ENCODE measurements at regions not wholly inside any gene's neighbourhood (a gene's known extent, or its start where the extent isn't known, plus 50 kb on each side); places are given as distances from the start of the nearest gene placed in this dataset.

DNA sequence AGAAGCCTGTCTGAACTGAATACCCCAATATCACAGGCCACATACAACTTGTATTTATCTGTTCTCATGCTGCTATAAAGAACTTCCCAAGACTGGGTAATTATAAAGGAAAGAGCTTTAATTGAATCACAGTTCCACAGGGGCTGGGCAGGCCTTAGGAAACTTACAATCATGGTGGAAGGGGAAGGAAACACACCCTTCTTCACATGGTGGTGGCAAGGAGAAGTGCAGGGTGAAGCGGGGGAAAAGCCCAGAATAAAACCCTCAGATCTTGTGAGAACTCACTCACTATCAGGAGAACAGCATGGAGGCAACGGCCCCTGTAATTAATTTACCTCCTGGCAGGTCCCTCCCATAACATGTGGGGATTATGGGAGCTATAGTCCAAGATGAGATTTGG is 50.3 kb upstream of the FNDC1 start:
- TF ChIP-seq, protein P1, sequence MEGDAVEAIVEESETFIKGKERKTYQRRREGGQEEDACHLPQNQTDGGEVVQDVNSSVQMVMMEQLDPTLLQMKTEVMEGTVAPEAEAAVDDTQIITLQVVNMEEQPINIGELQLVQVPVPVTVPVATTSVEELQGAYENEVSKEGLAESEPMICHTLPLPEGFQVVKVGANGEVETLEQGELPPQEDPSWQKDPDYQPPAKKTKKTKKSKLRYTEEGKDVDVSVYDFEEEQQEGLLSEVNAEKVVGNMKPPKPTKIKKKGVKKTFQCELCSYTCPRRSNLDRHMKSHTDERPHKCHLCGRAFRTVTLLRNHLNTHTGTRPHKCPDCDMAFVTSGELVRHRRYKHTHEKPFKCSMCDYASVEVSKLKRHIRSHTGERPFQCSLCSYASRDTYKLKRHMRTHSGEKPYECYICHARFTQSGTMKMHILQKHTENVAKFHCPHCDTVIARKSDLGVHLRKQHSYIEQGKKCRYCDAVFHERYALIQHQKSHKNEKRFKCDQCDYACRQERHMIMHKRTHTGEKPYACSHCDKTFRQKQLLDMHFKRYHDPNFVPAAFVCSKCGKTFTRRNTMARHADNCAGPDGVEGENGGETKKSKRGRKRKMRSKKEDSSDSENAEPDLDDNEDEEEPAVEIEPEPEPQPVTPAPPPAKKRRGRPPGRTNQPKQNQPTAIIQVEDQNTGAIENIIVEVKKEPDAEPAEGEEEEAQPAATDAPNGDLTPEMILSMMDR (IDR thresholded peaks at IDR 0.05; ENCODE audit: extremely low read depth, missing control alignments): no peak
- no peak for DNase-seq (ENCODE audit: low spot score)

DNA sequence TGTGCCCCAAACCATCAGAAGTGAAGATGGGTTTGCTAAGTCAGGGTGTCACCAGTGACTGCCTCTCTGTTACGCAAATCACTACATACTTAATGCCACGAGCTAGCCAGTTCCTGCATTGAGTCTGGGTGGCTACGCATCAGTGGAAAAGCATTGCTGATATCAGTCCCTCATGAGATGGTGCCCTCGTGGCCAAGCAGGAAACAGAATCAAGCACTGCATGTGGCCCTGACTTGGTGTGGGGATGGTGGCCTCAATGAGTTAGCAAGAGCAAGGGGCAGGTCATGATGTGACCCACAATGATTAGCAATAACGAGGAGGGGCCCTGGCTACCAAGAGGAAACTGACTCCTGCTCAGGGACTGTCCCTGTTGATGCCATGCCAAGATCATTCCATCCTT is 51.6 kb upstream of the FNDC1 start:
- TF ChIP-seq, protein P1 (IDR thresholded peaks at IDR 0.05; ENCODE audit: extremely low read depth, missing control alignments): no peak
- DNase-seq (ENCODE audit: low spot score): no peak

DNA sequence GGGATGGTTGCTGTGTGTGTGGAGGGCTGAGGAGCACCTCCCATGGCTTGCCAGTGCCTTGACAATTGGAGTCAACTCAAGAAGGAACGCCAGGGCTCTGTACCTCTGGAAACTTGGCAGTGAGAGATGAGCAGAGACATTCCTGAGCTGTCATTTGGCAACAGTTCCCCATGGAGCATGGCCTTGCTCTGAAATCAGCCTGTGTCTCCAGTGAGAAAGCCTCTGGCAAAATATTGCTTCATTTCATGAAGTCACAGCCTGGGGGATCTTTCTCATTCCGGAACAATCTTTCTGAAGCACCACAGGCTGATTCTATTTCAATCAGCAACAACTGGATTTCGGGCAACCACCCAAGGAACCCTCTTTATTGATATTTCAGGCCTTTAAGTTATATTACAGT is 52.2 kb upstream of the FNDC1 start:
- no peak for DNase-seq (ENCODE audit: low spot score)

DNA sequence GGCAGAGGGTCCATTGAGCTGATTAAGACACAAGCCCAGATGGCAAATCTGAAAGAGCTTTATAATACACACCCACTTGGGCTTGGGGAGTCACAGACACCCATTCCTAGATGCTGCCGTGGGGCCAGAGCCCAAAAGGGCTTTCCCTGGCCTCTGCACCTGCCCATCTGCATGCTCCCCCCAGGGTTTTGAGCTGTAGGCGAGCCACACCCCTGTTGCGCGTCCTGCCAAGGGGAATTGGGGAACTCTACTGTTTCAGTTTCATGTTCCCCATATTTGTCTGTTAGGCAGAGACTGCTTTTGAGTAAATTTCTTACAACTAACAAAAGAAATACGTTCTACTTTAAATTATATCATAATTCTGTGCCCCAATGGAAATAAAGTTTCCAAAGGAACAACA is 52.9 kb upstream of the FNDC1 start:
- TF ChIP-seq, protein P1 (IDR thresholded peaks at IDR 0.05; ENCODE audit: extremely low read depth, missing control alignments): no peak

More for the DNA sequence above, 52.2 kb upstream of the FNDC1 start:
- TF ChIP-seq, protein P1 (IDR thresholded peaks at IDR 0.05; ENCODE audit: extremely low read depth, missing control alignments): no peak

DNA sequence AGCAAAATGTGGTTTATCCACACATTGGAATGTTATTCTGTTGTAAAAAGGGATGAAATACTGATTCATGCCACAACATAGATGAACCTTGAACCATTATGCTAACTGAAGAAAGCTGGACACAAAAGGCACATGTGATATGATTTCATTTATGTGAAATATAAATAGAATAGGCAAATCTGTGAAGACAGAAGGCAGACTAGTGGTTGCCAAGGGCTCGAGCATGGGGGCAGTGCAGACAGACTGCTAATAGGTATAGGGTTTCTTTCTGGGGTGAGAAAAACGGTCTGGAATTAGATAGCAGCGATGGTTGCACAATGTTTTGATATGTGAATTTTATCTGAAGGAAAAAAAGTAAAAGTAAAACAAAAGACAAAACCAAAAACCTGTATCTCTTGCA is 54.6 kb upstream of the FNDC1 start:
- DNase-seq (ENCODE audit: low spot score): no peak

More for the DNA sequence above, 52.9 kb upstream of the FNDC1 start:
- no peak for DNase-seq (ENCODE audit: low spot score)

DNA sequence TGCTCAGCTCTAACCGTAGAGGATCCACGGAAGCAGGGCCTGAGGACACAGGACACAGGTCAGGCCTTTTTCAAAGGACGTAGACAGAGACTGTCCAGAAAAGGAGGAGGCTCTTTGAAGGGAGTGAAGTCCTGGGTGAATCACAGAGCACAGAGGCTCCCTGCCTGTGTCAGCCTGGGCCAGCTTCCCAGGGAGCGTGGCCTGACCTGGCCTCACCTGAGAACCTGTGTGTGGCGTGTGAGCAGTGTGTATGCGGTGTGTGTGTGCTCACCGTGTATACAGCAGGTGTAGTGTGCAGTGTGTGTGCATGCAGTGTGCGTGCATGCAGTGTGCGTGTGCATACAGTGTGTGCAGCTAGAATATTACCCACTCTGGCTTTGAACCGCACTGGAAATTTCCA is 56.0 kb upstream of the FNDC1 start:
- DNase-seq (ENCODE audit: low spot score): no peak
- TF ChIP-seq, protein P1 (IDR thresholded peaks at IDR 0.05; ENCODE audit: extremely low read depth, missing control alignments): no peak

More for the DNA sequence above, 54.6 kb upstream of the FNDC1 start:
- TF ChIP-seq, protein P1 (IDR thresholded peaks at IDR 0.05; ENCODE audit: extremely low read depth, missing control alignments): no peak

DNA sequence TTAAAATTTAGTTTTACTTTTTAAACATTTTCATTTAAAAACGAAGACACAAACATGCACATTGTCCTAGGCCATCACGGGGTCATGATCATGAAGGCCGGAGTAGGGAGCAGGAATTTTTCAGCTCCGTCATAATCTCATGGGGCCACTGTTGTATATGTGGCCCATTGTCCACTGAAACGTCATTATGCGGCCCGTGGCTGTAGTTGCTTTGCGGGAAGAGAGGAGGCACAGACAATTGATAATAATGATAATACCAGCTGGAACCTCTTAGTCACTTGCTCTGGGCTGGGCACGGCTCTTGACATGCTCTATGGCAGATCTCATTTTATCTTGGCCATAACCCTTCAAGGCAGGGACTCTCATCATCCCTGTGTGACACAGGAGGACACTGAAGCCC is 56.5 kb upstream of the FNDC1 start:
- no peak for DNase-seq (ENCODE audit: low spot score)
- TF ChIP-seq, protein P1 (IDR thresholded peaks at IDR 0.05; ENCODE audit: extremely low read depth, missing control alignments): no peak

All from GM20000 (cell line).